ENCODE measurements at regions not wholly inside any gene's neighbourhood (a gene's known extent, or its start where the extent isn't known, plus 50 kb on each side); places are given as distances from the start of the nearest gene placed in this dataset.

DNA sequence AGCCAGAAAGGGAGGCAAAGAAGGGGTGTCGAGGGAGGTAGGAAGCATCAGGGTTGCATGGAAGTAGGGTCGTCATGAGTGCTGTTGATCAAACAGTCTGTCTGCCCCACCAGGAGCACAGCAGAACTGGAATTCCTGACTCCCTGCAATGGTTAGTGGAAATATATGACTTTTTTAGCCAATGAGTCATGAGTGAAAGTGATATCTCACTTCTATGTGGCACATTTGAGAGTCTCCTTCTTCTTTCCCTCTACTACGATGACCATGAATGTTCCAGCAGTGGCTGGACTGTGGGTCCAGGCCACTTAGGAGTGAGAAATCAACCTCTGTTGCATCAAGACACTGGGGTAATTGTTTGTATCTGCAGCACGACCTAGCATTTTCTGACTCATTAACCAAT is 199.5 kb downstream of the TTC32 start:
- no peak for DNase-seq
- intact Hi-C loops (cut with DNase I) = no loop called here

DNA sequence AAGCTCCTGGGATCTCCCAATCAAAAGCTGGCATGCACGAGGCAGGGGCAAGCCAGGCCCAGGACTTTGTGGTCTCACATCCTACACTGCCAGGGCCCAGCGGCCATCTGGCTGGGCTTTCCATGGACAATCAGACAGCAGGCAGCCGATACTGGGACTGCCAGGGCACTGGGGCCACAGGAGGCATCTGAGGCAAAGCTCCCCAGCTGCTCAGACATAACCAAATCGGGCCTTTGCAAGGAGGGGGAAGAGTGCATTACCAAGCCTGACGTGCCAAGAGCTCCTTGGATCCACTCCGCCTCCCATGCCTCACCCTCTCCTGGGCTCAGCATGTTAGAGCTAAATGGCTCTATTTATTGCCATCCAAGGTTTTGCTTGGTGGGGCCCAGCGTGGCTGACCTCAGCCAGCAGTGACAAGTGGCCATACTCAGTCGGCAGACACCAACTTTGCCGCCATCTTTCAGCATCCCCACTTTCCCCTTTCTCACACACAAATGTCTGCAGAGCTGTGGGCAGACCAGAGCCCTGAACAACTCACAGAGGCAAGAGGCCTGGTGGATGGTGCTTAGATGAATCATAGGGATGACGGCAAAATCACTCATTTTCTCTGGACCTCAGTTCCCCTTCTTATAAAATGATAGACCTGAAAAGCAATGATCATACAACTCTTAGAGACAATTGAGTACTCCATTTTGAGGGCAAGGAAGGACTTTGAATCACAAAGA is 200.8 kb downstream of the TTC32 start:
- no peak for DNase-seq
- intact Hi-C loops (cut with DNase I) = no loop called here

DNA sequence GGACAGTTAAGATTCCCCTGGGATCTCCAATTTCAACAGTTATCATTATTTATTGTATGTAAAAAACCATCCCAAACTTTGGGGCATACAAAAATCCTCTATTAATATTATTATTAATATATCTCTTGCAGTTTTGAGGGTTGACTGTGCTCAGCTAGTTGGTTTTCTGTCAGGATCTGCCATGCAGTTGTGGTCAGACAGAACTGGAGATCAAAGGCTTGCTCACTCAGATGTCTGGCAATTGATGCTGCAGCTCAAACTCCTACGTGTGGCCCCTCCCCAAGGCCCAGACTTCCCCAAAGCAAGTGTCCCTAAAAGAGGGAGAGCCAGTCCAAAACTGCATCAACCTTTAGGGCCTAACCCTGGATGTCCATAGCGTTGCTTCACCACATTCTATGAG is 204.7 kb downstream of the TTC32 start:
- intact Hi-C loops (cut with DNase I) = no loop called here
- no peak for DNase-seq

DNA sequence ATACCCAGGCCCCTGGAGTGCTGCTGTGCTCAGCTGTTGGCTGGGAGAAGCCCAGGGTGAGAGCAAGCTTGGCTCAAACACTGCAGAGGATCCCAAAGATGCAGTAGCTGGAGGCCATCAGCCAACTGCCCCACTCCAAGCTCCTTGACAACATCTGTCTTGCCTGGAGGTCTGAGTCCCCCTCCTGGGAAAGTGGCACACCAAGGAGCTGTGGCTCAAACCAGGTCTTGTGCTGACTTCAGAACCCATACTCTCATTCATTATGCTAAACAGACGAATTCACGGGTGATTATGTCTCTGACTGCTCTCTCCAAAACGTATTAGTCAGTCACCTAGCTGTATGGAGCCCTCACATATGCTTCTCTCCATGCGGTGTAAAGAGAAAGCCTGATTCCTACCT is 206.1 kb downstream of the TTC32 start:
- no peak for DNase-seq
- intact Hi-C loops (cut with DNase I) = no loop called here

DNA sequence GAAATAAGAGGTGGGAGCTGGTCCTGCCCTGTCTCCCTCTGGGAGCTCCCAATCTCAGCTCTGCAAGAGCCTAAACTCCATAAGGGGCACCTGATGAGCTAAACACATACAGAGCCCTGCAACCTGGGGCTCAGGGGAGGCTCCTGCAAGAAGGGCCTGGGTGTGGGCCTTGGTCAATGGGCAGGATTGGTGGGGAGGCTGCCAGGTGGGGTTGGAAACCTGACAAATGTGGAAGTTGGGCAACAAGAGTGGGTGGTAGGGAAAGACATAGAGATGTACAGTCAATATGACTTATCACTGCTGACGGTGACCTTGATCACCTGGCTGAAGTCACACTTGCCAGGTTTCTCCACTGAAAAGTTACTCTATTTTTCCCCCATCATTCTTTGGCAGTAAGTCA is 209.9 kb downstream of the TTC32 start:
- no peak for DNase-seq
- intact Hi-C loops (cut with DNase I) = no loop called here

DNA sequence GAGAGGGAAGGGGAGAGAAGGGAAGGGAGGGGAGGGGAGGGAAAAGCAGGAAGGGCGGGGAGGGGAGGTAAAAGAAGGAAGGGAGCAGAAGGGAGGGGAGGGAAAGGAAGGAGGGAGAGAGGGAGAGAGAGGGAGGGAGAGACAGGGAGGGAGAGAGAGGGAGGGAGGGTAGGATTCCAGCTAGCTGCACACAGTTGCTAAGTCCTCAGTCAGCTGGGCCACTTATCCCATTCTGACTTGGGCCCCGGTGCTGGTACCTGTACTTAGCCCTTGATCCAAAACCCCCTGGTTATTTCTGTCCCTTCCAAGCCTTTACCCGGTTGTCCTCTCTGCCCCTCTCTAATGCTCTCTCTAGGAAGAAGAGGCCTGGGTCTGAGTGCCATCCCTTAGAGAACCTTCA is 211.4 kb downstream of the TTC32 start:
- no peak for DNase-seq
- intact Hi-C loops (cut with DNase I) = no loop called here

DNA sequence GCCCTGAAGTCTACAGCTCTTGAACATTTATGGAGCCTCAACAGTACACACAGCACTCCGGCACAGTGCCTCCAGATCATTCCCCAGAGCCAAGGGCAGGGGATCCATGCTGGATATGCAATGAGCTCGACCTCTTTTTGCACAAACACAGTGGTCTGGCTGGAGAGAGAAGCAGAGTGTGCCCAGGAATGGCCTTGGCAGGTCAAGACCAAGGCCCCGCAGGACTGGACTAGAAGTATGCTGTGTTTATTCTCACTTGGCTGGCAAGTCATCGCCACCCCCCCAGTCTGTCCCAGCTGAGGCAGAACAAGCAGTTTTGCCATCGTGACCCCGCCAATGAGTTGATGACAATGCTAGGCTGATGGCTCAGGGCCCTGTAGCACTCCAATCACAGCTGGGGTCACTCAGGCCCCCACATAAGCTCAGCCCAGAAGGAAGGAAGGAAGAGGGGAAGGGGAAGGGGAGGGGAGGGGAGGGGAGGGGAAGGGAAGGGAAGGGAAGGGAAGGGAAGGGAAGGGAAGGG is 212.1 kb downstream of the TTC32 start:
- DNase-seq = no peak
- intact Hi-C loops (cut with DNase I) = no loop called here

DNA sequence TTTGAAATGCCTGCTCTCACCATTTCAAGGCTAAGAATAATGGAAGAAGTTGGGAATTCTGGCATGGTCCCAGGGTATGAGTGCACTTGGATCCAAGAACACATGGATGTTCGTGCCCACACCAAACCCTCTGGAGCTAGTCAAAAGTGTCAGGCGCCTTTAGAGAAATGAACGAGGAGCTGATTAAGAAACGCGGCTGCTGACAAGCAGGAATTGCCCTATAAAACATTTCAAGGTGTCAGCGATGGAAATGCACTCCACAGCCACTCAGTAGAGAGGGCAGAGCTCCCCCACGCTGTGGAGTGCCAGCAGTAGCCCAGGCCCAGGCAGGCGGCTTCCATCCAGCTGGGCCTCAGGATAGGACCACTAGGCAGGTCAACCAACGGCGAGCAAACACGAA is 213.7 kb downstream of the TTC32 start:
- DNase-seq = peak in 1 of 42 donors; percentile 33
- intact Hi-C loops (cut with DNase I) = no loop called here

DNA sequence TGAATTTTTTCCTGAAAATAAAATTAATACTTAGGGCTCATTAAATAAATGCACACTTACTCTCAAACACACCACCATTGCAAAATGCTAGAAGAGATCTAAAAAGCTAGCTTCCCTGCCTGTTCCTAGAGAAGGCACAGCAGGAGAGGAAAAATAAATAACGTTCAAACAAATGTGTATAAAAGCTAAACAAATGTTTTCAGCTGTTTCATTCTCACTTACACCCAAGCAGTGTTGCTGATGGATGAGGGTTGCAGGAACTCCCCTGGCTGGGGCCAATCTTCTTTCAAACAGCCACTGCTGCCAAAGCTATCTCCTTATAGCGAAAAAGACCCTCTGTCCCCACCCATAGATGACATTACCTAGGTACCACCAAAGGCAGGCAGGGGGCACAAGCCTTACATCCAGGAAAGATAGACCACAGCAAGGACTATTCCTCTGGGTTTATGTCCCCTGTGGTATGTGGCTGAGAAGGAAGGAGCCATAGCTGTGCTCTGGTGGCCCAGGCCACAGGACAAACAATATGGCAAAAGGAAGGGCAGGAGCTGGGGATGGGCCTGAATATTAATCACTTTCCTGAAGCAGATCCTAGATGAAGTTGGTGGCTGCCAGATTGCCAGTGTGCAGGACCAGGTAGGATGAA is 214.6 kb downstream of the TTC32 start:
- no peak for DNase-seq
- intact Hi-C loops (cut with DNase I) = no loop called here

DNA sequence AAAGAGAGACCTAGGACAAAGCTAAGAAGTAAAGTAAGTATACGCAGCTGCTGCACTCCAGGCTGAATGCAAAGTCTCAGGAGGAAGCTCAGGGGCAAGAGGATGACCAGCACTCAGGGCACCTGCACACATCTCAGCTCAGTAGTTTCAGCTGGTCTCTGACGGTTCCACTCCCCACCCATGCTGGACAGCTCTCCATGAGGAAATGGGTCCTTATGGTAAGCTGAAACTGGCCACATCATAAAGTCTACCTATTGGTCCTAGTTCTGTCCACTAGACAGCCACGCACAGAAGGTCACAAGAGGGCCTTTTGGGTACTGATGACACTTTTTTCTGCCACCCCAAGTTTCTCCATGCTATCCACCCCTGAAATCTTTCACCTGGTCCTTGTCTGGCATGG is 215.3 kb downstream of the TTC32 start:
- intact Hi-C loops (cut with DNase I) = no loop called here
- DNase-seq = no peak

DNA sequence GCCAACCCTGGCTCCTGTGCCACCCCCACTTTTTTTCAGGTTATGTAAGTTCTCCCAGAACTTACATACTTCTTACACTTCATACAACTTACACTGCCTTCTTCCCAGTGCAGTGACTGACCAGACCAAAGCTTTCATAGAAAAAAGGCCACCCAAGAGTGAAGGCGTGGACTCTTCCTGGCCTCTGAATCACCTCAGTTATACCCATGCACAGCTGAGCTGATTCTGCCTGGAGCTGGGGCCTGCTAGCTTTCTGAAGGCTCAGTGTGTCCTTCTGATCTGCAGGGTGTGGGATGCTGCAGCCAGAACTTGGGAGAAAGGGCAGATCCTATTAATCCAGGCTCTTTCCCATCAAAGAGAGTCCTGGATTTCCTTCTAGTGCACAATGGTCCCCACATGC is 216.1 kb downstream of the TTC32 start:
- DNase-seq = no peak
- intact Hi-C loops (cut with DNase I) = no loop called here

DNA sequence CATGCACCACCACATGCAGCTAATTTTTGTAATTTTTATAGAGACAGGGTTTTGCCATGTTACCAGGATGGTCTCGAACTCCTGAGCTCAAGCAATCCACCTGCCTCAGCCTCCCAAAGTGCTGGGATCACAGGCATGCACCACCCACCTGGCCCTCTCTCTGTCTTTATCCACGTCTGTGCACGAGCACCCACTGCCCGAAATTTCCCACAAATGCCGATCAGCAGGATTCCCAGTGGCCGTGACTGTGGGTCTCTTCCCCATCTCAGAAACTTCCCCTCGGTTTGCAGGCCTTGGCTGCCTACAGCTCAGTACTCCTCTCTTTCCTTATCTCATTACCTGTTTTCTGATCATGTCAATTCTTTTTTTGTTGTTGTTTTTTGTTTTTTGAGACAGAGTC is 217.3 kb downstream of the TTC32 start:
- DNase-seq = no peak
- intact Hi-C loops (cut with DNase I) = no loop called here

DNA sequence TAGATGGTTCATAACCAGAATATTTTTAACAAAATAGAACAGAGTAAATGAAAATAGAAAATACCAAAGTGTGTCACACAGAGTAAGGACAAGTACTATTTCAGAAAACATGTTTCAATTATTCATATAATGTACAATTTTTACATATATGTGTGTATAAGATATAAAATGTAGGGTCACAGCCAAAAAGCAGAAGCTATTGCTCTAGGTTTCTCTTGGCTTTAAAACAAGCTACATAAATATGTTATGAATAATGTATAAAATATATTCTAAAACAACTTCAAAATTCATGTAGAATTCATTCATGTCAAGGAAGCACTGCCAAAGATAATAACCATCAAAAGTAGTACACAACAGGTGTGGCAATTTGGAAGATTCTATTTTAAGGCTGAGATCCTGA is 218.2 kb downstream of the TTC32 start:
- intact Hi-C loops (cut with DNase I) = no loop called here

DNA sequence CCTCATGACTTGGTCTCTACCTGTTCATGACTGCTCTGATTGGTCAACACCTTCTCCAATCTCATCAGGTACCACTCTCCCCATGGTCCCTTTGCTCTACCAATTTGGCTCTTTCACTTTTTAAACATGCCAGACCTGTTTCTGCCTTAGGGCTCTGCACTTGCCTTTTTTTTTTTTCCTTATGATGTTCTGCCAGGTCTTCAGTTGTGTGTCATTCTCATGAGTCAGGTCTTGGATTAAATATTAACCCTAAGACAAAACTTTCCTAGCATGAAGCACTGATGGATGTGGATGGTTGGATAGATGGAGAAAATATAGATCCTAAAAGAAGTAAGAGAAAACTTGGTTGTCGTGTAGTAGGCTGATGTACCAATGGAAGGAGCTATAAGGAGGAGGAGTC is 219.3 kb downstream of the TTC32 start:
- intact Hi-C loops (cut with DNase I) = no loop called here
- DNase-seq = no peak

More for the DNA sequence above, 218.2 kb downstream of the TTC32 start:
- DNase-seq = no peak

DNA sequence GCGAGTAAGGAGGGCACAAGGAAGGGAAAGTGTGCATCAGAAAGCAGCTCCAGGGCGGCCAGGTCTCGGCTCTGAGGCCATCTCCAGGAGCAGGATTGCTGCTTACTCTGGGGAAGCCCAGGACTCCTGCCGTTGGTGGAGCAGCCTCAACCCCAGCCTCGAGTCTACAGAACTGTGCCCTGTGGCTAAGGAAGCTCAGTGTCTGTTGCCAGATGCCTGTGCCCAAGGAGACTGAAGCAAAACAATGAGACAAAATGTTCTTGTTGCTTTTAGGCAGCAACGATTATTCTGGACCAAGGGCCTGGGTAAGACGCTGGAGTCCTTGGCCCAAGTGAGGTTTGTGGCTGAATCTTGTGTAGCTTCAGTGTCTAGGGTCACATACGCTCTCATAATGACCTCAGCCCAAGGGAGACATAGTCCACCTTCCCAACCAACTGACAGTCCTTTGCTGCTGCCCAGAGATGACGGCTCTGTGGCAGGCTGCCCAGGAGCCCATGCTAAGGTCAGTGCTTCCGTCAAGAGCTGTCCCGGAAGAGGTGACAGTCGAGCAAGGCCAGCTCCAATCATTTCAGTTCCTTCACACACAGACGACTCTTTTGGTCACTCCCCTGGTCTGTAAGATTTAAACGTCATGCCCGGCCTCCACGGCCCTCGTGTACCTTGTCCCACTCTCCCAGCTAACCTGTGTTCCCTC is 223.8 kb downstream of the TTC32 start:
- DNase-seq = no peak
- intact Hi-C loops (cut with DNase I) = no loop called here

DNA sequence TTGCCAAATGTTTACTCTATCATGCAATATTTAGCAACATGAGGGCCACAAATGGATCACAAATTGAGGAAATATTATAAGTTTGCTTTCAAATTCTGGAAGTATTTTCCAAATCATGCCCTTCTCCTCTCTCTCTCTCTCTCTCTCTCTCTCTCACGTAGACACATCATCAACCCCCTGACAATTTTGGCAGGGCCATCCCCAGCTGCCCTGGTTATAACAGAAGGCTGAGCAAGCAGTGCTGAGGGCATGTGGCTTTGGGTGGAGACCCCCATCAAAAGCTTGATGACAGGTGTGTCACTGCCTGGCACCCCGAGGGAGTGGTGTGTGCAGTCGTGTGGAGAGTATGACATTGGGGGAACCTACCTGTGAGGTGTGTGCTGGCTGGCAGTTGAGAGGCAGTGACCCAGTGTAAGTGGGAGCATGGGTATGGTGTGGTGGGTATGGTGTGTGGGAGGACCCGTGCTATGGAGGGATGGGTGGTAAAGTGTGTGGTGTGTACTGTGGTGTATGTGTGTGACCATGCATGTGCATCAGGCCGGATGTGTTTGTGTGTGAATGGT is 224.5 kb downstream of the TTC32 start:
- intact Hi-C loops (cut with DNase I) = no loop called here
- no peak for DNase-seq

DNA sequence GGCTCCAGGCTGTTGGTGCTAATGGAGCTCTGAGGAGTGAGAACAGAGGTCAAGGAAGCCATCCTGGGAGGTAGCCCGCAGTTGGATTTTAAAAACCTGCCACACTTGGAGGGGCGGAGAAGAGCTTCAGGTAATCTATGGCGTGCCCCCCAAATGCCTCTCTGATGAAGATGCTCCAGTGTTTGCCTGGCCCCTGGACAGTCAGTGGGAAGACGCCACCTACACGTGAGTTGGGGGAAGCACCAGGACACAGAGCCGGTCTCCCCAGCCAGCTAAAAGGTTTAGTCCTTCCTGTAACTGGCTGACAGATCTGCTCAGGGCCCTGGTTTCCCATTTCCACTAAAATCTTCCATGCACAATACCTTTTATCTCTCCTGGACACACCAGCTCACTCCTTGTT is 225.0 kb downstream of the TTC32 start:
- no peak for DNase-seq
- intact Hi-C loops (cut with DNase I) = no loop called here

DNA sequence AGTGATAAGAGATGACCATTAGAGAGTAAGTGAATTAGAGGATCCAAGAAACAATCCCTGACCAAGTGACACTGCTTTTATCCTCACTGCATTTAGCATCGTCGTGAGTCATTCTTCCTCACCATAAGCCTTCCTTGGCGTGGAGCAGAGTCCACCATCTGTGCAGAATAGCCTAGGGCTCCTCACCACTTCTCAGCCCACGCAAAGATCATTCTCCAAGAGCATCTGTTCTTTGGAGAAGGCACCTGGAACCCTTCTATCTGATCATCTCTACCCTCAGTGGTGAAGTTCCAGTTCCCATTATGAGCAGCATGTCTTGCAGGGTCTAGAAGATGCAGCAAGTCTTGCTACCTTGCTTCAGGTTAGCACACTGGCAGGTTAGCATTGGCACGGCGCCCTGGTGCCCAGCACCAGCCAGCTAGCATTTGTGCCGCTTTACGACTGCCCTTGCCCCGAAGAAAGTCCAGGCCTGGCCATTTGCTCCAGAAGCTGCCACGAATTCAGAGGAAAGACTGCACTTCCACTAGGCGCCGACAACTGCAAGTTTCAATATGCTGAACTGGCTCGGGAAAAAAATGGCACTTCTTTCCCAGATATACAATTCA is 225.8 kb downstream of the TTC32 start:
- no peak for DNase-seq
- intact Hi-C loops (cut with DNase I) = no loop called here

DNA sequence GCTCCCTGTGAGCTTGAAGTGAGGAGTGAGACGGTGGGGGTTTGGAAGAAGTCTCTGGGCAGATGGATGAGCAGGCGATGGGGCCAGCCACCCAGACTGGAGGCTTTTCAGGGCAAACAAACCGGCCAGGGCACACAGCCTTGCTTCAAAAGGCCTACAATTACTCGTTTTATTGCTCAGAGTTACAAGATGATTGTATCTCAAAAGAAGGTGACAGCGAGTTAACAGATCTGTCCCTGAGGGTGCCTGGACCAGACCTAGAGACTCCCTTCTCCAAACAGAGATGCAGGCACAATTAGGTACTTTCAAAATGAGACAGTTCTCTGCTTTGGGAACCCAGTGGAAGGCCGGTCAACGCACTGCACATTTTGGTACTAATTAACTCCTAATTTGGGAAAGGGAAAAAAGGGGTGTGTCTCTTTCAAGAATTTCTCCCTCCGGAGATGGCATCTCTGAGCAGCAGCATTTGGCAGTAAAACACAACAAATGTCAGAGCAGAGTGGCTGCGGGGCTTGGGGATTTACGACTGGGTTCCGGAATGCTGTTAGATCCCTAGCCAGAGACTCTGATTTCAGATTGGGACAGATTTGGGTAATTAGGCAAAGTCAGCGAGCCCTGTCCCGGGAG is 226.7 kb downstream of the TTC32 start:
- DNase-seq = no peak
- intact Hi-C loops (cut with DNase I) = no loop called here
